ENCODE measurements at regions not wholly inside any gene's neighbourhood (a gene's known extent, or its start where the extent isn't known, plus 50 kb on each side); places are given as distances from the start of the nearest gene placed in this dataset.

DNA sequence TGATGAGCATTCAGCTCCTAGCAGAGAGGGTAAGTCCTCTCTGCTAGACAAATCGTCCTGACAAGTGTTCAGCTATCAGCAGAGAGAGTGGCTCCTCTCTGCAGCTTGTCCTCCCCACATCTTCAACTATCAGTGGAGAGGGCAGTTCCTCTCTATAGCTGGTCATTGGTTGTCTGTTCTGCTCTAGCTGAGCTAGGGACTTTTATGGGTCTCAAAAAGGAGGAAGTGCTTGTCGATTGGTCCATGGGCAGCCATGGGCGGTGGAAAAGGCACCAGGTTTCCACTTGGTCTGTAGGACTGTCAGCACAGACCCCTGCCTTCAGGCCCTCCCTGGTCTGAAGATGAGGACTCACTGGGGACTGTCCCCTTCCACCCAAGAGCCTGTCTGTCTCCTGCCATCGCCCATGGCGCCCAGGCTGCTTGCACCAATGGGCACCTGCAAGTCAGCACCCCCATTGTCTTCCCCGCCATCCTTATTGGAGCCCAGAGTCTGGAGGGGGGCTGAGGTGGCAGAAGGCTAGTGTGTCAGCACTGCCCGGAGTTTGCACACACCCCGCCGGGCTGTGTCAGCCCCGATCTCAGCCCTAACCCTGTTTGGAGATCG is 264.7 kb downstream of the ZBBX start:
- 0% methylated on average over 2 of the region's 11 CpGs for WGBS (ENCODE audit: low lambda C conversion rate)
- H3K4me2 ChIP-seq = no peak overlapping the region
- ChIA-PET CTCF (no interaction called here), POLR2A (no interaction called here)
- no peak for DNase-seq
- TF ChIP-seq FOSL2 (IDR thresholded peaks at IDR 0.05; ENCODE audit: borderline replicate concordance, low read depth) (no peak), TCF12 (IDR thresholded peaks at IDR 0.05) (no peak), JUND (IDR thresholded peaks at IDR 0.05) (no peak), MXI1 (IDR thresholded peaks at IDR 0.05; ENCODE audit: low read depth, low read length) (no peak), FOXM1 (IDR thresholded peaks at IDR 0.05; ENCODE audit: low read depth) (no peak), TEAD4 (IDR thresholded peaks at IDR 0.05; ENCODE audit: borderline replicate concordance, insufficient read depth) (no peak), GABPA (IDR thresholded peaks at IDR 0.05; ENCODE audit: low read depth) (no peak), YY1 (IDR thresholded peaks at IDR 0.05; ENCODE audit: low read depth) (no peak), EP300 (IDR thresholded peaks at IDR 0.05; ENCODE audit: borderline replicate concordance in 1 of 2, low read depth in 1 of 2, low read length in 1 of 2) (no peak), RCOR1 (IDR thresholded peaks at IDR 0.05; ENCODE audit: low read length) (no peak)
- TF ChIP-seq, protein P1, sequence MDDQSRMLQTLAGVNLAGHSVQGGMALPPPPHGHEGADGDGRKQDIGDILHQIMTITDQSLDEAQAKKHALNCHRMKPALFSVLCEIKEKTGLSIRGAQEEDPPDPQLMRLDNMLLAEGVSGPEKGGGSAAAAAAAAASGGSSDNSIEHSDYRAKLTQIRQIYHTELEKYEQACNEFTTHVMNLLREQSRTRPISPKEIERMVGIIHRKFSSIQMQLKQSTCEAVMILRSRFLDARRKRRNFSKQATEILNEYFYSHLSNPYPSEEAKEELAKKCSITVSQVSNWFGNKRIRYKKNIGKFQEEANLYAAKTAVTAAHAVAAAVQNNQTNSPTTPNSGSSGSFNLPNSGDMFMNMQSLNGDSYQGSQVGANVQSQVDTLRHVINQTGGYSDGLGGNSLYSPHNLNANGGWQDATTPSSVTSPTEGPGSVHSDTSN (IDR thresholded peaks at IDR 0.05) = no peak
- TF ChIP-seq, protein P2, sequence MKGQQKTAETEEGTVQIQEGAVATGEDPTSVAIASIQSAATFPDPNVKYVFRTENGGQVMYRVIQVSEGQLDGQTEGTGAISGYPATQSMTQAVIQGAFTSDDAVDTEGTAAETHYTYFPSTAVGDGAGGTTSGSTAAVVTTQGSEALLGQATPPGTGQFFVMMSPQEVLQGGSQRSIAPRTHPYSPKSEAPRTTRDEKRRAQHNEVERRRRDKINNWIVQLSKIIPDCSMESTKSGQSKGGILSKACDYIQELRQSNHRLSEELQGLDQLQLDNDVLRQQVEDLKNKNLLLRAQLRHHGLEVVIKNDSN (IDR thresholded peaks at IDR 0.05; ENCODE audit: borderline replicate concordance, low read depth) = no peak
- TF ChIP-seq, protein P3, sequence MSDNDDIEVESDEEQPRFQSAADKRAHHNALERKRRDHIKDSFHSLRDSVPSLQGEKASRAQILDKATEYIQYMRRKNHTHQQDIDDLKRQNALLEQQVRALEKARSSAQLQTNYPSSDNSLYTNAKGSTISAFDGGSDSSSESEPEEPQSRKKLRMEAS (IDR thresholded peaks at IDR 0.05; ENCODE audit: low read depth) = no peak
- no peaks in the 10 kb centered on the region; the same call in 1 of the 2 replicates for H3K27me3 ChIP-seq (ENCODE audit: insufficient read depth)
- H3K27ac ChIP-seq (ENCODE audit: low read depth in 2 of 2, low read length in 1 of 2) = no peak overlapping the region
- no peaks in the 10 kb centered on the region for H3K9me2 ChIP-seq
- H3F3A ChIP-seq (replicated peaks; ENCODE audit: insufficient read depth) = no peaks in the 10 kb centered on the region
- H3K4me3 ChIP-seq (ENCODE audit: low read depth in 2 of 2, low read length in 1 of 2) = no peak overlapping the region
- no peaks in the 10 kb centered on the region for H3K79me2 ChIP-seq (ENCODE audit: insufficient read depth)
- H4K20me1 ChIP-seq (ENCODE audit: insufficient read depth) = no peaks in the 10 kb centered on the region
- no peaks in the 10 kb centered on the region for H3K9me3 ChIP-seq
- H3K36me3 ChIP-seq (replicated peaks in 1 of 2; ENCODE audit: control insufficient read depth in 1 of 2, insufficient read depth in 2 of 2, low read length in 1 of 2) = no peaks in the 10 kb centered on the region
- H2AFZ ChIP-seq (ENCODE audit: low read depth) = no peak overlapping the region
- H3K4me1 ChIP-seq (ENCODE audit: control insufficient read depth in 1 of 2, insufficient read depth in 2 of 2, low read depth in 1 of 2, low read length in 1 of 2) = no peaks in the 10 kb centered on the region
- no peak overlapping the region for H3K9ac ChIP-seq

DNA sequence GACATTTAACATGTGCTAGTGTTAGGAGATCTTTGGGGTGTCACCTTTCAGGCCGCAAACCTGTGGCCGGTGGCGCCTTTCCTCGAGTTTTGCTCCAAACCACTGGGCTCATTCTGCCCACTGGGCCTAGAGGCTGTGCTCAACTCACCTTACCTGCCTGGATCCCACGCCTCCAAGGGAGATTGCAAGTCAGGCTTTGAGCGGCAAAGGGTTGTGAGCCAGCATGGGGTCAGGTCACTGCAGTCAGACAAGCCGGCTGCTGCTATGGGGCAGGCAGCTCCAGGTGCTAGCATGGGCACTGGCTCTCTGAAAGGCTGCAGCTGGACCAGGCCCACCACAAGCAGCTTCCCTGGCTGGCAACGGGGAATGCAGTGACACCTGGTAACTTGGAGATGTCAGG is 265.5 kb downstream of the ZBBX start:
- CTCF ChIA-PET = no interaction called here
- H4K20me1 ChIP-seq (ENCODE audit: insufficient read depth) = no peaks in the 10 kb centered on the region
- H3K27ac ChIP-seq (ENCODE audit: low read depth in 2 of 2, low read length in 1 of 2) = no peak overlapping the region
- H3F3A ChIP-seq (replicated peaks; ENCODE audit: insufficient read depth) = no peaks in the 10 kb centered on the region
- H3K9ac ChIP-seq = no peak overlapping the region
- no peaks in the 10 kb centered on the region for H3K9me2 ChIP-seq
- no peaks in the 10 kb centered on the region for H3K9me3 ChIP-seq
- DNase-seq = no peak
- 68% methylated on average over 4 of the region's 8 CpGs for WGBS (ENCODE audit: low lambda C conversion rate)
- no peaks in the 10 kb centered on the region; the same call in 1 of the 2 replicates for H3K27me3 ChIP-seq (ENCODE audit: insufficient read depth)
- POLR2A ChIA-PET = no interaction called here
- no peaks in the 10 kb centered on the region for H3K36me3 ChIP-seq (replicated peaks in 1 of 2; ENCODE audit: control insufficient read depth in 1 of 2, insufficient read depth in 2 of 2, low read length in 1 of 2)
- H3K4me2 ChIP-seq = no peak overlapping the region
- H3K4me1 ChIP-seq (ENCODE audit: control insufficient read depth in 1 of 2, insufficient read depth in 2 of 2, low read depth in 1 of 2, low read length in 1 of 2) = no peaks in the 10 kb centered on the region
- no peak overlapping the region for H2AFZ ChIP-seq (ENCODE audit: low read depth)
- H3K4me3 ChIP-seq (ENCODE audit: low read depth in 2 of 2, low read length in 1 of 2) = no peak overlapping the region
- H3K79me2 ChIP-seq (ENCODE audit: insufficient read depth) = no peaks in the 10 kb centered on the region
- TF ChIP-seq, protein P1 (IDR thresholded peaks at IDR 0.05) = no peak
- TF ChIP-seq, protein P4, sequence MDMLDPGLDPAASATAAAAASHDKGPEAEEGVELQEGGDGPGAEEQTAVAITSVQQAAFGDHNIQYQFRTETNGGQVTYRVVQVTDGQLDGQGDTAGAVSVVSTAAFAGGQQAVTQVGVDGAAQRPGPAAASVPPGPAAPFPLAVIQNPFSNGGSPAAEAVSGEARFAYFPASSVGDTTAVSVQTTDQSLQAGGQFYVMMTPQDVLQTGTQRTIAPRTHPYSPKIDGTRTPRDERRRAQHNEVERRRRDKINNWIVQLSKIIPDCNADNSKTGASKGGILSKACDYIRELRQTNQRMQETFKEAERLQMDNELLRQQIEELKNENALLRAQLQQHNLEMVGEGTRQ (IDR thresholded peaks at IDR 0.05; ENCODE audit: borderline replicate concordance, low read depth, low read length) = no peak
- TF ChIP-seq JUND (IDR thresholded peaks at IDR 0.05) (no peak), GABPA (IDR thresholded peaks at IDR 0.05; ENCODE audit: low read depth) (no peak), NRF1 (IDR thresholded peaks at IDR 0.05; ENCODE audit: low read depth, low read length) (no peak), SIN3A (IDR thresholded peaks at IDR 0.05; ENCODE audit: borderline replicate concordance, low read depth, low read length) (no peak), RXRA (IDR thresholded peaks at IDR 0.05; ENCODE audit: borderline replicate concordance, low read depth) (no peak), NFIC (IDR thresholded peaks at IDR 0.05; ENCODE audit: borderline replicate concordance) (no peak), MEF2A (IDR thresholded peaks at IDR 0.05; ENCODE audit: borderline replicate concordance, low read depth) (no peak)
- TF ChIP-seq, protein P5, sequence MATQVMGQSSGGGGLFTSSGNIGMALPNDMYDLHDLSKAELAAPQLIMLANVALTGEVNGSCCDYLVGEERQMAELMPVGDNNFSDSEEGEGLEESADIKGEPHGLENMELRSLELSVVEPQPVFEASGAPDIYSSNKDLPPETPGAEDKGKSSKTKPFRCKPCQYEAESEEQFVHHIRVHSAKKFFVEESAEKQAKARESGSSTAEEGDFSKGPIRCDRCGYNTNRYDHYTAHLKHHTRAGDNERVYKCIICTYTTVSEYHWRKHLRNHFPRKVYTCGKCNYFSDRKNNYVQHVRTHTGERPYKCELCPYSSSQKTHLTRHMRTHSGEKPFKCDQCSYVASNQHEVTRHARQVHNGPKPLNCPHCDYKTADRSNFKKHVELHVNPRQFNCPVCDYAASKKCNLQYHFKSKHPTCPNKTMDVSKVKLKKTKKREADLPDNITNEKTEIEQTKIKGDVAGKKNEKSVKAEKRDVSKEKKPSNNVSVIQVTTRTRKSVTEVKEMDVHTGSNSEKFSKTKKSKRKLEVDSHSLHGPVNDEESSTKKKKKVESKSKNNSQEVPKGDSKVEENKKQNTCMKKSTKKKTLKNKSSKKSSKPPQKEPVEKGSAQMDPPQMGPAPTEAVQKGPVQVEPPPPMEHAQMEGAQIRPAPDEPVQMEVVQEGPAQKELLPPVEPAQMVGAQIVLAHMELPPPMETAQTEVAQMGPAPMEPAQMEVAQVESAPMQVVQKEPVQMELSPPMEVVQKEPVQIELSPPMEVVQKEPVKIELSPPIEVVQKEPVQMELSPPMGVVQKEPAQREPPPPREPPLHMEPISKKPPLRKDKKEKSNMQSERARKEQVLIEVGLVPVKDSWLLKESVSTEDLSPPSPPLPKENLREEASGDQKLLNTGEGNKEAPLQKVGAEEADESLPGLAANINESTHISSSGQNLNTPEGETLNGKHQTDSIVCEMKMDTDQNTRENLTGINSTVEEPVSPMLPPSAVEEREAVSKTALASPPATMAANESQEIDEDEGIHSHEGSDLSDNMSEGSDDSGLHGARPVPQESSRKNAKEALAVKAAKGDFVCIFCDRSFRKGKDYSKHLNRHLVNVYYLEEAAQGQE (IDR thresholded peaks at IDR 0.05; ENCODE audit: low read depth, low read length) = no peak
- TF ChIP-seq, protein P3 (IDR thresholded peaks at IDR 0.05; ENCODE audit: low read depth) = no peak
